SK-N-SH (cell line): ENCODE measurements at regions not wholly inside any gene's neighbourhood (a gene's known extent, or its start where the extent isn't known, plus 50 kb on each side); places are given as distances from the start of the nearest gene placed in this dataset.

Experiments used
- CTCF ChIA-PET: fragments of 300-600, 350-600 bp; formaldehyde crosslinking; extraction: SDS; loops from one replicate; lab custom pipeline; 2021; lab: Yijun Ruan, JAX
- POLR2A ChIA-PET: fragments of 350-600 bp; sonication (Branson Sonifier 250); formaldehyde crosslinking; extraction: SDS; loops from one replicate; lab custom pipeline; 2020; ENCODE audit warnings: antibody characterized with exemption, inconsistent platforms; lab: Yijun Ruan, JAX
- DNase-seq: peaks from one replicate; pipeline ENCODE4 v3.0.0; 2012
- H2AFZ ChIP-seq: fragments of 200-600 bp; sonication (generic); 2 replicates; pipeline ENCODE4 v1.8.1; 2016; ENCODE audit warnings: antibody characterized with exemption, mild to moderate bottlenecking, low read depth
- H3F3A ChIP-seq: fragments of 200-600 bp; sonication (generic); replicated peaks from 2 replicates; pipeline ENCODE3; 2016; ENCODE audit warnings: antibody characterized with exemption, mild to moderate bottlenecking; ENCODE audit not compliant: insufficient read depth
- H3K27ac ChIP-seq, 2 experiments: fragments of 200-500 bp in 1 of 2; fragments of 200-600 bp in 1 of 2; sonication (Bioruptor generic) in 1 of 2; sonication (generic), shearing (Covaris generic) in 1 of 2; 2 replicates each; pipeline versions ENCODE4 v1.5.1 to v1.6.1; 2014 to 2016; ENCODE audit warnings: low read depth in 2 of 2, inconsistent platforms in 1 of 2, low read length in 1 of 2, mild to moderate bottlenecking in 1 of 2, mixed read lengths in 1 of 2
- H3K27me3 ChIP-seq: fragments of 200-600 bp; sonication (generic), shearing (Covaris generic); 2 replicates; pipeline ENCODE4 v1.6.1; 2016; ENCODE audit warnings: mixed run types; ENCODE audit not compliant: insufficient read depth
- H3K36me3 ChIP-seq, 2 experiments: fragments of 200-500 bp in 1 of 2; fragments of 200-600 bp in 1 of 2; sonication (Bioruptor generic) in 1 of 2; sonication (generic) in 1 of 2; replicated peaks in 1 of 2; 2 replicates each; pipeline versions ENCODE3 to v1.5.1; 2014 to 2016; ENCODE audit warnings: low read length in 1 of 2, mild to moderate bottlenecking in 1 of 2; ENCODE audit not compliant: insufficient read depth in 2 of 2, control insufficient read depth in 1 of 2
- H3K4me1 ChIP-seq, 2 experiments: fragments of 200-500 bp in 1 of 2; fragments of 200-600 bp in 1 of 2; sonication (Bioruptor generic) in 1 of 2; sonication (generic), shearing (Covaris generic) in 1 of 2; 2 replicates each; pipeline versions ENCODE4 v1.5.1 to v1.6.1; 2014 to 2016; ENCODE audit warnings: low read depth in 1 of 2, low read length in 1 of 2, mixed run types in 1 of 2; ENCODE audit not compliant: insufficient read depth in 2 of 2, control insufficient read depth in 1 of 2
- H3K4me2 ChIP-seq: fragments of 200-600 bp; sonication (generic), shearing (Covaris generic); 2 replicates; pipeline ENCODE4 v1.6.1; 2017; ENCODE audit warnings: mixed run types
- H3K4me3 ChIP-seq, 2 experiments: fragments of 200-500 bp in 1 of 2; fragments of 200-600 bp in 1 of 2; sonication (Bioruptor generic) in 1 of 2; sonication (generic), shearing (Covaris generic) in 1 of 2; 2 replicates each; pipeline versions ENCODE4 v1.5.1 to v1.8.1; 2014 to 2016; ENCODE audit warnings: low read depth in 2 of 2, inconsistent platforms in 1 of 2, low read length in 1 of 2, mild to moderate bottlenecking in 1 of 2, mixed read lengths in 1 of 2, moderate library complexity in 1 of 2
- H3K79me2 ChIP-seq: fragments of 200-600 bp; sonication (generic); 2 replicates; pipeline ENCODE4 v1.8.1; 2017; ENCODE audit warnings: mild to moderate bottlenecking; ENCODE audit not compliant: insufficient read depth
- H3K9ac ChIP-seq: fragments of 200-600 bp; sonication (generic); 2 replicates; pipeline ENCODE4 v1.6.1; 2017; ENCODE audit warnings: mixed run types
- H3K9me2 ChIP-seq: fragments of 200-600 bp; sonication (generic); 2 replicates; pipeline ENCODE4 v1.6.1; 2017; ENCODE audit warnings: mixed run types
- H3K9me3 ChIP-seq: fragments of 200-600 bp; sonication (generic); 2 replicates; pipeline ENCODE4 v1.6.1; 2017; ENCODE audit warnings: mixed run types, mild to moderate bottlenecking, moderate library complexity
- H4K20me1 ChIP-seq: fragments of 200-600 bp; sonication (generic); 2 replicates; pipeline ENCODE4 v1.6.1; 2017; ENCODE audit warnings: mild to moderate bottlenecking, mixed run types; ENCODE audit not compliant: insufficient read depth
- EZH2phosphoT487 ChIP-seq: fragments of 200-600 bp; sonication (generic); IDR thresholded peaks from 2 replicates; pipeline ENCODE4 v1.6.1; 2017; ENCODE audit warnings: low read depth, mixed run types, mild to moderate bottlenecking, antibody characterized with exemption, moderate library complexity, borderline replicate concordance
- FOSL2 ChIP-seq: IDR thresholded peaks from 2 replicates; pipeline ENCODE4 v1.4.0; 2012; ENCODE audit warnings: low read depth, mild to moderate bottlenecking, moderate library complexity, borderline replicate concordance
- GABPA ChIP-seq: IDR thresholded peaks from 2 replicates; pipeline ENCODE4 v1.4.0; 2012; ENCODE audit warnings: low read depth, mild to moderate bottlenecking
- GATA2 ChIP-seq: sonication (generic); formaldehyde crosslinking; IDR thresholded peaks from 2 replicates; pipeline ENCODE4 v1.5.0; 2020; ENCODE audit warnings: mild to moderate bottlenecking, missing genetic modification reagents
- JUND ChIP-seq: IDR thresholded peaks from 2 replicates; pipeline ENCODE4 v1.4.0; 2012
- MEF2A ChIP-seq: IDR thresholded peaks from 2 replicates; pipeline ENCODE4 v1.4.0; 2012; ENCODE audit warnings: low read depth, borderline replicate concordance
- RCOR1 ChIP-seq: fragments of 150-350 bp; IDR thresholded peaks from 2 replicates; pipeline ENCODE4 v1.6.1; 2017; ENCODE audit warnings: antibody characterized with exemption, low read length
- SIN3A ChIP-seq: IDR thresholded peaks from 2 replicates; pipeline ENCODE4 v1.6.1; 2012; ENCODE audit warnings: low read depth, mild to moderate bottlenecking, low read length, moderate library complexity, borderline replicate concordance
- SMC3 ChIP-seq: IDR thresholded peaks from 2 replicates; pipeline ENCODE4 v1.6.1; 2012; ENCODE audit warnings: low read depth, low read length, improper control_type of control experiment
- TAF1 ChIP-seq: IDR thresholded peaks from 2 replicates; pipeline ENCODE4 v1.6.1; 2012; ENCODE audit warnings: low read depth, mild to moderate bottlenecking, low read length, moderate library complexity, borderline replicate concordance
- TEAD4 ChIP-seq: IDR thresholded peaks from 2 replicates; pipeline ENCODE4 v1.4.0; 2012; ENCODE audit warnings: mild to moderate bottlenecking, borderline replicate concordance; ENCODE audit not compliant: insufficient read depth
- YY1 ChIP-seq: IDR thresholded peaks from 2 replicates; pipeline ENCODE4 v1.4.0; 2012; ENCODE audit warnings: low read depth, mild to moderate bottlenecking
- WGBS: methylation state at CpG from one replicate; pipeline ENCODE4 v1.1.6; 2017; ENCODE audit warnings: low lambda C conversion rate; 5-methylcytosine and 5-hydroxymethylcytosine counted together
- TF ChIP-seq, protein P1 (sequence below): fragments of 150-350 bp; IDR thresholded peaks from 2 replicates; pipeline ENCODE4 v1.6.1; 2017; ENCODE audit warnings: antibody characterized with exemption, low read length, low read depth, borderline replicate concordance
- TF ChIP-seq, protein P2 (sequence below): fragments of 200-600 bp; sonication (generic); IDR thresholded peaks from 2 replicates; pipeline ENCODE4 v1.6.1; 2017; ENCODE audit warnings: antibody characterized with exemption, mild to moderate bottlenecking, moderate library complexity
- TF ChIP-seq, protein P3 (sequence below): fragments of 150-350 bp; IDR thresholded peaks from 2 replicates; pipeline ENCODE4 v1.6.1; 2016; ENCODE audit warnings: mild to moderate bottlenecking, low read depth, low read length

DNA sequence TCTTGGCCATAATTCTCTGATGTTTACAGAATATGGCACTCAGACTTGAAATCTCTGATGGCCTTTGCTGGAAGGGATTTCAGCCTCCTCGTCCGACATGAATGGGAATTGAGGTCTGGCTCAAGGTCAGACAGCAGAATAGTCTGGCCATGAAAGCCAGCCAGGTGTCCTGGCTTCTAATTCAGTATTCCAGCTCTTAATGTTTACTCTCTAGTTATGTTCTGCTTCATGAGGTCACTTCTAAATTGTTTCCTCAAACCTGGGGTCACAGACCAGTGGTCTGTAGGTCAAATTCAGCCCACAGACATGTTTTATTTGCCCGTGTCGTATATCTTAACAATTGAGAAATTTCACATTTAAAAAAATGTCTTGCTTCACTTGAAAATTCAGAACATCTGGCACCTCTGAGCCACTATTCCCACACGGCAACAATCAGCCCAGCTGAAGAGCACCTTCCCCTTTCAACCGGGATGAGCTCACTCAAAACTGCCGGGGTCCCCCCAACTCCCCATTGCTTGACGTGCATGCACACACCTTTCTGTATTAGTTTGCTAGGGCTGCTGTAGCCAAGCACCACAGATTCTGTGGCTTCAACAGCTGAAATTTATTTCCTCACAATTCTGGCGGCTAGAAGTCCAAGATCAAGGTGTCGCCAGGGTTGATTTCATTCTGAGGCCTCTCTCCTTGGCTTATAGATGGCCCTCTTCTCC, 243.5 kb downstream of the ENC1 start:
- WGBS: 86% methylated on average over 10 of the region's 10 CpGs
- no peaks in the 10 kb centered on the region for H3K9me3 ChIP-seq
- no peak overlapping the region for H3K4me2 ChIP-seq
- peaks cover 0 to 7% of the 10 kb centered on the region in 2 experiments; a peak in 3 of 4 replicates for H3K4me1 ChIP-seq
- no peaks in the 10 kb centered on the region for H3K79me2 ChIP-seq
- H3K9me2 ChIP-seq: no peaks in the 10 kb centered on the region
- CTCF ChIA-PET: interaction anchor here (0.6 to 1.0 kb wide), 2 partner anchors 245 to 259 kb away, joined by 3 to 4 read pairs; no protein-coding TSS in a partner anchor
- DNase-seq: no peak
- H3K36me3 ChIP-seq: no peaks in the 10 kb centered on the region
- H2AFZ ChIP-seq: no peak overlapping the region
- no peaks in the 10 kb centered on the region for H3F3A ChIP-seq
- no peak overlapping the region for H3K4me3 ChIP-seq
- POLR2A ChIA-PET: no interaction called here
- H3K9ac ChIP-seq: no peak overlapping the region
- no peak for TF ChIP-seq JUND
- no peak for TF ChIP-seq SMC3
- TF ChIP-seq, protein P1, sequence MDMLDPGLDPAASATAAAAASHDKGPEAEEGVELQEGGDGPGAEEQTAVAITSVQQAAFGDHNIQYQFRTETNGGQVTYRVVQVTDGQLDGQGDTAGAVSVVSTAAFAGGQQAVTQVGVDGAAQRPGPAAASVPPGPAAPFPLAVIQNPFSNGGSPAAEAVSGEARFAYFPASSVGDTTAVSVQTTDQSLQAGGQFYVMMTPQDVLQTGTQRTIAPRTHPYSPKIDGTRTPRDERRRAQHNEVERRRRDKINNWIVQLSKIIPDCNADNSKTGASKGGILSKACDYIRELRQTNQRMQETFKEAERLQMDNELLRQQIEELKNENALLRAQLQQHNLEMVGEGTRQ: no peak
- TF ChIP-seq YY1: no peak
- no peak for TF ChIP-seq EZH2phosphoT487
- no peak for TF ChIP-seq SIN3A
- TF ChIP-seq RCOR1: no peak
- TF ChIP-seq, protein P2, sequence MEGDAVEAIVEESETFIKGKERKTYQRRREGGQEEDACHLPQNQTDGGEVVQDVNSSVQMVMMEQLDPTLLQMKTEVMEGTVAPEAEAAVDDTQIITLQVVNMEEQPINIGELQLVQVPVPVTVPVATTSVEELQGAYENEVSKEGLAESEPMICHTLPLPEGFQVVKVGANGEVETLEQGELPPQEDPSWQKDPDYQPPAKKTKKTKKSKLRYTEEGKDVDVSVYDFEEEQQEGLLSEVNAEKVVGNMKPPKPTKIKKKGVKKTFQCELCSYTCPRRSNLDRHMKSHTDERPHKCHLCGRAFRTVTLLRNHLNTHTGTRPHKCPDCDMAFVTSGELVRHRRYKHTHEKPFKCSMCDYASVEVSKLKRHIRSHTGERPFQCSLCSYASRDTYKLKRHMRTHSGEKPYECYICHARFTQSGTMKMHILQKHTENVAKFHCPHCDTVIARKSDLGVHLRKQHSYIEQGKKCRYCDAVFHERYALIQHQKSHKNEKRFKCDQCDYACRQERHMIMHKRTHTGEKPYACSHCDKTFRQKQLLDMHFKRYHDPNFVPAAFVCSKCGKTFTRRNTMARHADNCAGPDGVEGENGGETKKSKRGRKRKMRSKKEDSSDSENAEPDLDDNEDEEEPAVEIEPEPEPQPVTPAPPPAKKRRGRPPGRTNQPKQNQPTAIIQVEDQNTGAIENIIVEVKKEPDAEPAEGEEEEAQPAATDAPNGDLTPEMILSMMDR: no peak
- TF ChIP-seq GABPA: no peak
- no peak for TF ChIP-seq MEF2A
- TF ChIP-seq, protein P3, sequence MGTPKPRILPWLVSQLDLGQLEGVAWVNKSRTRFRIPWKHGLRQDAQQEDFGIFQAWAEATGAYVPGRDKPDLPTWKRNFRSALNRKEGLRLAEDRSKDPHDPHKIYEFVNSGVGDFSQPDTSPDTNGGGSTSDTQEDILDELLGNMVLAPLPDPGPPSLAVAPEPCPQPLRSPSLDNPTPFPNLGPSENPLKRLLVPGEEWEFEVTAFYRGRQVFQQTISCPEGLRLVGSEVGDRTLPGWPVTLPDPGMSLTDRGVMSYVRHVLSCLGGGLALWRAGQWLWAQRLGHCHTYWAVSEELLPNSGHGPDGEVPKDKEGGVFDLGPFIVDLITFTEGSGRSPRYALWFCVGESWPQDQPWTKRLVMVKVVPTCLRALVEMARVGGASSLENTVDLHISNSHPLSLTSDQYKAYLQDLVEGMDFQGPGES: no peak
- TF ChIP-seq FOSL2: no peak
- TF ChIP-seq TAF1: no peak
- no peak for TF ChIP-seq TEAD4
- TF ChIP-seq GATA2 (CRISPR knock-in tag): no peak
- TF ChIP-seq, all 33 proteins: peak for 0
- Histone ChIP-seq H4K20me1 (no peaks in the 10 kb centered on the region), H3K27ac (no peak overlapping the region), H3K27me3 (no peaks in the 10 kb centered on the region)
